ENCODE measurements at regions not wholly inside any gene's neighbourhood (a gene's known extent, or its start where the extent isn't known, plus 50 kb on each side); places are given as distances from the start of the nearest gene placed in this dataset.
"Not testable (repeated sequence)": the region's sequence is repeated elsewhere in the genome, so short reads cannot be mapped to it uniquely, and the experiment has no call there.

DNA sequence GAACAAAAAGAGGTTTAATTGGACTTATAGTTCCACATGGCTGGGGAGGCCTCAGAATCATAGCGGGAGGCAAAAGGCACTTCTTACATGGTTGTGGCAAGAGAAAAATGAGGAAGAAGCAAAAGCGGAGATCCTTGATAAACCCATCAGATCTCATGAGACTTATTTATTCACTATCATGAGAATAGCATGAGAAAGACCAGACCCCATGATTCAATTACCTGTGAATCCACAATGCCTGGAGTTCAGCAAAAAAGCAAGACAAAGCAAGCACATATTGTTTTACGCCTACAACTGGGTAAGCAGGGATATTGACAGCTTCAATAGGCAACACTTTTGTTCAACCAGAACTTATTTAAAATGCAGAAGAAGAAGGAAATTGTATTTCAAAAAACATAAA is 218.2 kb downstream of the RPL10L start:
- no peak for DNase-seq (ENCODE audit: low spot score)

DNA sequence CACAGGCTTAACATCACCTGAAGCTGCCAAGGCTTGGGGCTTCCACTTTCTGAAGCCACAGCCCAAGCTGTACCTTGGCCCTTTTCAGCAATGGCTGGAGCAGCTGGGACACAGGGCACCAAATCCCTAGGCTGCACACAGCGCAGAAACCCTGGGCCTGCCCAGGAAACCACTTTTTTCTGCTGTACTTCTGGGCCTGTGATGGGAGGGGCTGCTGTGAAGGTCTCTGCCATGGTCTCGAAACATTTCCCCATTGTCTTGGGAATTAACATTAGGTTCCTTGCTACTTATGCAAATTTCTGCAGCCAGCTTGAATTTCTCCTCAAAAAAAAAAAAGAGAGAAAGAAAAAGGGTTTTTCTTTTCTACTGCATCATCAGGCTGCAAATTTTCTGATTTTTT is 219.1 kb downstream of the RPL10L start:
- DNase-seq (ENCODE audit: low spot score): no peak

DNA sequence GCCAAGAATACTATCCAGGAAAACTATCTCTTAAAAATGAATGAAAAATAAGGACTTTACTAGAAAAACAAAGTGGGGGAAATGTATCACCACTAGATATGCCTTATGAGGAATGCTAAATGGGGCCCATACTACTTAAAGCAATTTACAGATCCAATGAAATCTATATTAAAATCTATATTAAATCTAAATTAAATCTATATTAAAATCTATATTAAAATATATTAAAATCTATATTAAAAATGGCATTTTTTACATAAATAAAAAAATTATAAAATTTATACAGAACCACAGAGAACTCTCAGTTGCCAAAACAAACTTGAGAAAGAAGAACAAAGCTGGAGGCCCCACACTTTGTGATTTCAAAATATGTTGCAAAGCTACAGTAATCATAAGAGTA is 234.5 kb downstream of the RPL10L start:
- no peak for DNase-seq (ENCODE audit: low spot score)

DNA sequence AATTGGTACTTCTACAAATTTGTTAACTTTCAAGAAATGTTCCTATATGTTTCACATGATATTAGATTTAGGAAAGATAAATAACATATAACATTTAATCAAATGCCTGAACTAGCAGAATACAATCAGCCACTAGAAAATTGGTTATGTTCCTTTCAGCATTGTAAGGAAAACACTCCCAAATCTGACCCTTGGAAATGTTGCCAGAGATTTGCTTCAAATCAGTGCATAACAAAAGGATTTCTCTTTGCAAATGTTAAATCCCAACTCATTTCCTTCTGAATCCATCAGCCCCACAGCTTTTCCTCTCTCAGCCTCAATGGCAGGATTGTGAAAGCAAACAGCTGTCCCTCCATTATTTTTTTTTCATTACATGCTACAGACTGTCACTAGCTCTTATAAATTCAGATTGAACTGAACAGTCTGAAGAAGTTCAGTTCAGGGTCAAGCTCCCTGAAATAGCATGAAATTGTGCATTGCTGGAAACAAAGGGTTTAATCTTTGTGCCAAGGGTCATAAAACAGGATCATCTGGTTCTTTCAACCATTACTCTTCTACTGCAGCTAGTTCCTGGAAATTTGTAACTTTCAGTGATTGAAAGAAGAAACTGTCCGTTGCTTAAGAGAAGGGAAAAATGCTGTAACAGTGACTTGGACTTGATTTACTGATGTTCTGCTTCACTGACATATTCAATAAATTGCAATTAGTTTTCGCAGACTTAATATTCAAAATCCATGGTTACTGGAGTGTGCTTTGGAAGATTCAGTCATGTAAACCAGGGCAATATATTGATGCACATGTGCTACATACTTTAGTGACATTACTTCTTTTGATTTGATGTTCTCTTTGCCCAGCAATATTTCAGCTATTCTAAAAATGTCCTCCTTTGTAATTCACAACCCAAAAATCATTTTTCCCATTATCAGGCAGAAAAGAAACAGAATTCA is 246.4 kb downstream of the RPL10L start:
- no peak for DNase-seq (ENCODE audit: low spot score)

DNA sequence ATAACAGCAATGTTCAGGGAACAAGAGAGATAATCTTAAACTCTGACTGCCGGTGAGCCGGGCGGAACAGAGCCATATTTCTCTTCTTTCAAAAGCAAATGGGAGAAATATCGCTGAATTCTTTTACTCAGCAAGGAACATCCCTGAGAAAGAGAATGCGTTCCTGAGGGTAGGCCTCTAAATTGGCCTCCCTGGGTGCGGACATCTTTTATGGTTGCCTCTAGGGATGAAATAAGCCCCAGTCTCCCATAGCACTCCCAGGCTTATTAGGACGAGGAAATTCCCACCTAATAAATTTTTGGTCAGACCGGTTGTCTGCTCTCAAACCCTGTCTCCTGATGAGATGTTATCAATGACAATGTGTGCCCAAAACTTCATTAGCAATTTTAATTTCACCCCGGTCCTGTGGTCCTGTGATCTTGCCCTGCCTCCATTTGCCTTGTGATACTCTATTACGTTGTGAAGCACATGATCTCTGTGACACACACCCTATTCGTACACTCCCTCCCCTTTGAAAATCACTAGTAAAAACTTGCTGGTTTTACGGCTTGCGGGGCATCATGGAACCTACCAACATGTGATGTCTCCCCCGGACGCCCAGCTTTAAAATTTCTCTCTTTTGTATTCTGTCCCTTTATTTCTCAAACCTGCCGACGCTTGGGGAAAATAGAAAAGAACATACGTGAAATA is 249.4 kb downstream of the RPL10L start:
- not testable (repeated sequence) for DNase-seq (ENCODE audit: low spot score)

DNA sequence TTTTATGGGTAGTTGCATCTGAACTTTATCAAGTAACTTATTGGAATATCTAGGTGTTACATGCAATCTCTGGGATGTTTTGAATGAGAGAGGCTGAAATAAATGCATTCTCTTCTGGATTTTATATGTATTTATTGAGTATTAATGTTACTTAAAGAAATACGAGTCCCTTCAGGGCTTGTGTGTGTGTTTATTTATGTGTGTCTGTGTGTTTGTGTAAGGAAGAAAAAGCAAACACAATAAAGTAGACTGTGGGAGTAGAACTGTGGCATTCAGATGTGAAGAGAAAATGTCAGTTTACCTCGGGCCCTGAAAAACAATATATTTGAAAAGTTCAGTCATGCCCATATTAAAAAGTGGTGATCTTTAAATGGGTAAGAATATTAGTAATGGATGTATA is 250.5 kb downstream of the RPL10L start:
- no peak for DNase-seq (ENCODE audit: low spot score)

DNA sequence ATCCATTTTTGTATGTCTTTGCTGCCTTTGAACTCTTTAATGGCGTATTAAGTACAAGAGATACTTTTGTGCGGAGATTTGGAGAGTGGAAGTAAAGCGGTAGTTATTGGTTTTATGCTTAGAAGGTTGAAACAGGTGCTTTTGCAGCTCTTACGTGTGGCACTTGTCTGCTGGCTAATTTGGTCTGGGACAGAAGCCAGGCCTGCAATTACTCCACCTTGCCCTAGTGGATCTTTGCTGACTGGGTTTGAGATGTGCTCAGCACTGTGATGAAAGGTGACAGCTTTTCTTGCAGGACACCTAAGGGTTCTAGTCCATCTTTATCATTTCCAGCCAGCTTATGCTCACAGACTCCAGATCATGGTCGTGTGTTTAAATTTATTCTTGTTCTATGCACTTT is 252.5 kb downstream of the RPL10L start:
- DNase-seq (ENCODE audit: low spot score): no peak

DNA sequence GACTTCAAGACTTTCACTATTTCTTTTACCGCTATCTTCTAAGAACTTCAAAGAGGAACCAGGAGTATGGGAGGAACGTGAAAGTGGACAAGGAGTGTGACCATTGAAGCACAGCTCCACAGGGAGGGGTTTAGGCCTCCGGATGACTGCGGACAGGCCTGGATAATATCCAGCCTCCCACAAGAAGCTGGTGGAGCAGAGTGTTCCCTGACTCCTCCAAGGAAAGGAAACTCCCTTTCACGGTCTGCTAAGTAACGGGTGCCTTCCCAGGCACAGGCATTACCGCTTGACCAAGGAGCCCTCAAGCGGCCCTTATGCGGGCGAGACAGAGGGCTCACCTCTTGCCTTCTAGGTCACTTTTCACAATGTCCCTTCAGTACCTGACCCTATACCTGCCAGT is 267.0 kb downstream of the RPL10L start:
- no peak for DNase-seq (ENCODE audit: low spot score)

DNA sequence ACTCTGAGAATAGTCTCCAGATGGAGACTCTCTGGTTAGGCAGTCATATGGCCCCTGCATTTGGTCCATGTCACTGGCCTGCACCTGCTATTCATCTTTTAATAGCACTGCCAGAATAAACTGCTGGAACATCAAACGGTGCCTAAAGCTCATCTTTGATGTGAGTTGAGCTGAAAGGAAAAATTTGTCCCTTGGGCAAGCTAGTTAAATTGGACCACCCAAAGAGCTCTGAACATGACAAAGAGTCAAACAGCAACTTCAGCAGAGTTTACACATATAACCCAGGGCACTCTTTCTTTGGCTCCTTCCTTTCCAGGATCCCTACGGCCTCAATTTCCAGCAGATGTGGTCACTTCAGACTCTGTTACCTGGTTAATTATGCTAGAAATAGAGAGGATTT is 269.9 kb downstream of the RPL10L start:
- no peak for DNase-seq (ENCODE audit: low spot score)

DNA sequence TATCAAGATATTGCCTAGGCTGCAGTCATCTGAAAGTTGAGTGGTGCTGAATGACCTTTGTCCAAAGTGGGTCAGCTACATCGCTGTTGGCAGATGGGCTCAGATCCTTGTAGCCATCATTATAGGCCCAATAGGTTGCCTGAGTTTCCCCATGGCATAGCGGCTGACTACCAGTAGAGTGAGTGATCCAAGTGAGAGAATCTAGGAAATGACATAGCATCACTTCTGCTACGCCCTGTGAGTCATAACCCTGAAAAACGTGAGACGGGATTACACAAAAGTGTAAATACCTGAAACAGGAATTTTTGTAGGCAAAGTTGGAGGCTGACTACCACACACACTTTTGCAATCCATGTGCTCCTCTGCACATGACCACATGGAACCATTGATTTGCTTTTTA is 273.3 kb downstream of the RPL10L start:
- no peak for DNase-seq (ENCODE audit: low spot score)

DNA sequence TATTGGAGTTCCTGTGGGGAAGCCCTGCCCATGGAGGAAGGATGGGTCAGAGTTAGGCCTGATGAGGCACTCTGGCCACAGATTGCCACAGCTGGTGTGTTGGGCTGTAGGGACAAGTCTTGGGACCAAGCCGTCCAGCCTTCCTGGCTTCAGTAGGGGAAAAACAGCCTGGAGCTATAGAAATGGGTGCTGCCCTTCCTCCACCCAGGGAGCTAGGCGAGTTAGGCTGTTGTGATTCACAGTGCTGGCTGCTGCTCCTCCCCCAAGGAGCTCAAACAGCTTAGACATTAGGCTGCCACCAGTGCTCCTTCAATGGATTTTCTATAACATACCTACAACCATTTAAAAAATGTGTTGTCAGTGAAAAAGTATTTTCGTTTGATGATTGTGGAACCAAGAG is 274.3 kb downstream of the RPL10L start:
- DNase-seq (ENCODE audit: low spot score): no peak

DNA sequence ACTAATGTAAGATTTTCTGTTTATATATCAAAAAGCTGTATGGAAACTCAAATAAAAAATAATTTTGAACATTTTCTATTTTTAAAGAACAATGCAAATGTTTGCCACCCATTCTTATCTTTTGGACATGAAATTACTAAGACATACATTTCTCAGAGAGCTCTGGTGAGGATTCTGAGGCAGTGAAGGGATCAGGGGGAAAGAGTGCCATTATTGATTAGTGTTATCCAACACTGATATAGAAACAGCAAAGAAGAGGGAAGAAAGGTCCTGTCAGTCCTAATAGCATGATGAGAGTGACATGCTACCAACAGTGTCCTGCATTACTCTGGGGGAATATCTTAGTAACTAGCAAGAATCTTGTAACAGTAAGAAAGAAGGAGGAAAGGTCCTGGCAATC is 282.2 kb downstream of the RPL10L start:
- DNase-seq (ENCODE audit: low spot score): no peak

DNA sequence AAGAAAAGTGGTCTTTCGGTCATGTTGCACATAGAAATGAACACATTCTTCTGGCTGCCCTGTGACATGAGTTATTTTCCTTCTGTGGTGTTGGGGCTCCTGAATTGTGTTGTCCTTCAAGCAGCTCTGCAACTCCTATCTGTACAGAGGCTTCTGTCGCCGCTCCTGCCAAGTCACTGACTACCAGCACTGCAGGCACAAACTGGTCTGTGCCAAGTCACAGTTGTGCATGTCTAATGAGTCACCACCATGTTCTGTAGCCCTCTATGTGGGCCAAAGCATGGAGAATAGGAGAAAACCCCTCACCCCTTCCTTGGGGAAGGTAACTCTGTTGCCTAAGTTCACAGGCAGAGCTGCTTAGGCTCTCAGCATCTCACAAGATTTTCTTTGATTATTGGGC is 283.3 kb downstream of the RPL10L start:
- DNase-seq (ENCODE audit: low spot score): no peak

DNA sequence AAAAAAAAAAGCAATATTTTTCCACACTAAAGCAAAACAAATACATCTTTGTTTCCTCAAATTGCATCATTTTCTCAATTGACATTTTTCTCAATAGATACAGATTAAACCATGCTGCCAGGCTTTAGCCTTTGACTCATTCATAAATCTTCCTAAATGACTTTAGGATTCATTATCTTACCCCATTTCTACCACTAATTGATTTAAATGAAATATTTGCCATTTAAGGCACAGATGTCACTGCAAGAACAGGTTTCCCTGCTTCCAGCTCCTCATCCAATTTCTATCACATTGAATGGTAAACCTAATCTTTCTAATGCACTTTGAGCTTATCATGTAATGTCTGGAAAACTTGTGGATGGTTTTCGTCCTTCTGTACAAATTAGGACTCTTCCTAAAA is 298.7 kb downstream of the RPL10L start:
- no peak for DNase-seq (ENCODE audit: low spot score)

DNA sequence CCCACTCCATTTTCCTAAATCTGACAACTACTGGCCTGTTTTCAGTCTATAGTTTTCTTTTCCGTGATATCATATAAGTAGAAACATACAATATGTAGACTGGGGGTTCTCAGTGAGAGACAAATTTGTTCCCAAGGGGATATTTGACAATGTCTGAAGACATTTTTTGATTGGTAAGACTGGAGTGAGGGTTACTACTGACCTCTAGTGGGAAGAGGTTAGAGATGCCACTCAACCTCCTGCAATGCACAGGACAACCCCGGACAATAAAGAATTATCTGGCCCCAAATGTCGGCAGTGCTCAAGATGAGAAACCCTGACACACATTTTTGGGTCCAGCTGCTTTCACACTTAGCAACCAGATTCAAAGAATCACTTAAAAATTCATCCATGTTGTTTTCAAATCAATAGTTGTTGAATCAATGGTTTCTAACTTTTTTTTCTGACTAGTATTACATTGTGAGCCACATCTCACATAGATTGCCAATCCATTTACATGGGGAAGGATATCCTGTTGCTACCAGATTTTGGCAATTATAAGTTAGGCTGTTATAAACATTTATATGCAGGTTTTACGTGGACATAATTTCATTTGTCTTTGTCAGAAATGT is 307.1 kb downstream of the RPL10L start:
- peak; percentile 0 for DNase-seq (ENCODE audit: low spot score)

DNA sequence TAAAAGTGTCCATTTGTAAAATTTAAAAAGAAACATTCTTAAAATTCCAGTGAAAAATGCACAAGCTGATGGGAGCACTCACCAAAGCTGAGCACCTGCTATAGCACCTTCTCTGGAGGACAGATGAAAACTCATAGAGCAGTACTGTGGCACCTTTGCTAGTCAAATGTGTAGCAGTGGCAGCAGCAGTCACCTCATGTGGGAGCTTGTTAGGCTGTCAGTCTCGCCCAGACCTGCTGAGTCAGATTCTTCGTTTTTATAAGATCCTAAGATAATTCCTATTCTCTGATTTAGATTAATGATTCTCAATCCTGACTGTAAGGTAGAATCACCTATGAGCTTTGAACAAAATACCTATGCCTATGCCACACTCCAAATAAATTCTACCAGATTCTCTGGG is 325.8 kb downstream of the RPL10L start:
- DNase-seq (ENCODE audit: low spot score): no peak

DNA sequence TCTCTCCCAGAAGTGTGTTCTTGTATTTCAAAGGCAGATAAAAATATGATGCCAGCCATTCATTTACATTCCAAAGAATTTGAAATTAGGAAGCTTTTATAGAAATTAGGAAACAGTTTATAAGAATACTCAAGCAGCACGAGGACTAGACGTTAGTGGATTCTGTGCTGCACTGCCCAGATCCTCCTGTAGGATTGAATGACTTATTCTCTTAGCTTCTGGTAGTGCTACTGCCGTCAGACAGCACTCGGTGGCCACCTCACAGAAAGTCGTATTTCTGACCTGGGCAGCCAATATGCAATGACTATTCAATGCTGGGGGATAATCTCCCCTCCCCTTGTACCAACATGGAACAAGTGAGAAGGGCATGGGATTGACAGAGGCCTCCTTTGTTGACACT is 326.4 kb downstream of the RPL10L start:
- no peak for DNase-seq (ENCODE audit: low spot score)

DNA sequence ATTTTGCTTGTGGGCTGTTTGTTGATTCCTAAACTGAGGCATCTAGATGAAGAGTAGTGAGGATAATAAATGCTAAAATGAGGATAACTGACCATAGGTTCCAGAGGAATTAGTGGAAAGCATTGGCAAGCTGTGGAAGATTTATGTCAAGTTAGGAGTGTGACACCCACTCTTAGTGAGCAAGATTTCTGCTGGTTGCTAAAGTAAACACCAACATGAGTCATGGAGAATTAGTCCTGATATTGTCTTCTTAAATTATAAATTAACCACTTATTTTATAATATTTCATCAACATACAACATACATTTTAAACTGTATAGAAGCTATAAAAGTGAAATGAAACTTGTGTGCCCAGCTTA is 328.2 kb downstream of the RPL10L start:
- DNase-seq (ENCODE audit: low spot score): no peak

DNA sequence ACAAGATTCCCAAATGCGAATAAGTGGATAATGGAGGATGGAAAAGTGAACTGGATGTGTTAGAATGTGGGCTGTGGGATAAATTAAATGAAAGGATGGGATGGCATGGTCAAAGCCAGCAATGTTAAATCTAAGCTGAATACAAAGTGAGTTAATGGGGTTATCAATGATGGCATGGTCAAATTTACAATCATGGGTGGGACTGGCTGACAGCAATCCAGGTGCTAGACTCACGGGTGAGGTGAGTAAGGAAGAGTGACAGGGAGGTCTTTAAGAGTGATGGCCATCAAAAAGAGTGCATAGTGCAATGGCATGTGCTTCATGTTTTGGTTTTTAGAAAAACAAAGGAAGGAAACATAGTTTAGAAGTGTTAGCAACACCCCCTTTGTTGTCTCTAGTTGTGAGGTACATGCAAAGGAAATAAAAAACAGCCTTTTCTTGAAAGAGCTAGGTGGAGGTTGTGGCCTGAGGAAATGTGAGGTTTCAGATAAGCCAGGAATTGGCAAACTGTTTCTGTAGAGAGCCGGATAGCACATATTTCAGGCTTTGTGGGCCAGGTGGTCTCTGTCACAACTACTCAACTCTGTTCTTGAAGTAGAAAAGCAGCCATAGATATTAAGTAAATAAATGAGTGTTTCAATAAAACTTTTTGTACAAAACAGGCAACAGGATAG is 328.7 kb downstream of the RPL10L start:
- DNase-seq (ENCODE audit: low spot score): no peak

DNA sequence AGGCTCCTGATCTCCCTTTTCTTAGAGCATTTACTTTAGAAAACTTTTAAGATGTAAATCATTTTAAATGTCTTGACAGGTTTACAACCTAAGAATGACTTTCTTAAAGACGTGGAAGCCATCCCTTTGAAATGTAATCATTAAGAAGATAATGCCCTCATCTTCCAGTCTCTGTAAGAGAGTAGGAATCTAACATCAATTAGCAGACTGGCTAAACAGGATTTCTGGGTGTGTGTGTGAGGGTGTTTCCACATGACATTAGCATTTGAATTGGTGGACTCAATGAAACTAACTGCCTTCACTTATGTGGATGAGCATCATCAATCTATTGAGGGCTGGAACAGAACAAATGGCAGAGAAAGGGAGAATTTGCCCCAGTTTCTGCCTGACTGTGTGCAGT is 329.5 kb downstream of the RPL10L start:
- DNase-seq (ENCODE audit: low spot score): no peak

DNA sequence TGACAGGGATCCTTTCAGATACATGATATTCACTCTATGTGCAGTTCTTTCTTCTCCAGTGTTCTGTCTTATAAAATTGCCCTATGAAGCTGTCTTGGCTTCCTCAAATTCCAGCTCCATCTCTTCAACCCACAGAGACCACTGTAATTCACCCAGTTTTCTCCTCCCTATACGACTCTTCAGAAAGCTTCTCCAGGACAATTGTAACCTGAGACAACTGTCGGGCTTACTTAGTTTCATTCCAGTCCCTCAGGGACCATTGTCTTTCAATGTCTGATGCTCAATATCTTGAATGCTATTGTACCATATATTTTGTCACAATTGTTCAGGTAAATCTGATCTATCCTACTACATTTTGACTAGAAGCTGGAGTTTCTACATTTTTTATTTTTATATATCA is 345.3 kb downstream of the RPL10L start:
- DNase-seq (ENCODE audit: low spot score): no peak

DNA sequence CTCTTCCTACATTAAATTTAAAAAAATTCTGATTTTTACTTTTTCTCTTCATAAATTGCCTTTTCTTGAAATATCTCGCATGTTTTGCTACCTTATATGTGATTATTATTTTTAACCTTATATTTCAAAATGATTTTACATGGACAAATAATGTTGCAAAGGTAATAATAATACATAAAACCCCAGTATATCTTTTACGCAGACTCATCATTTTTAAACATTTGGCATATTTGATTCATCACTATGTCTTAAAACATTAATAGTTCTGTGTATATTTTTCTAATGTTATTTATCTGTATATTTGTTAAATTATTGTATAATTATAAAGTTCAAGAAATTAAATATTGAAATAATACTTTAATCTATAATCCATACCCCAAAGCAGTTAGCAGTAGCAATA is 350.8 kb downstream of the RPL10L start:
- no peak for DNase-seq (ENCODE audit: low spot score)

DNA sequence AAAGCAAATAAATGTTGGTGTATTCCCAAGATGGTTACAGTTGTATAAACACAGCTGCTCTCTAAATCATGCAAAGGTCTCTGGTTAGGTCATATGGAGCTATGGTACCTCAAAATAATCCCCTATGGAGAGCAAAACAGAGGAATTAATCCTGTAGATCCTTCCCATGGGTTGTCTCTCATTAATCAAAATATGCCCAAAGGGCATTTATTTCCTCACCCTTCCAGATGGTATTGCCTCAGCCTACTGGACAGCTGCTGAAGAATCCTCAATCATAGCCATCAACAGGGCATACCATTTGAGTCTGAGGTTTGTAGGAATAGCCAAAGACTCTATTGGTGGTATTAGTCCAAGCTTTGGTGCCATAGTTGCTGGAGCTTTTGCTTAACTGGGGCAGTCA is 360.9 kb downstream of the RPL10L start:
- no peak for DNase-seq (ENCODE audit: low spot score)
